ENCODE measurements at regions not wholly inside any gene's neighbourhood (a gene's known extent, or its start where the extent isn't known, plus 50 kb on each side); places are given as distances from the start of the nearest gene placed in this dataset.

GRCh38 chr6:168724033-168724432 lies 283.0 kb downstream of the SMOC2 start:
- Histone ChIP-seq H3K27ac (ENCODE audit: low read length) (no peak overlapping the region), H3K4me3 (ENCODE audit: low read depth in 1 of 2, low read length in 2 of 2) (no peak overlapping the region), H3K27me3 (ENCODE audit: insufficient read depth, low read length, poor library complexity) (no peaks in the 10 kb centered on the region), H3K79me2 (ENCODE audit: insufficient read depth, low read length) (no peaks in the 10 kb centered on the region), H3K4me2 (ENCODE audit: insufficient read depth, low read length) (no peak overlapping the region), H2AFZ (ENCODE audit: low read depth, low read length) (no peak overlapping the region), H3K9ac (ENCODE audit: low read depth, low read length) (no peak overlapping the region), H3K36me3 (ENCODE audit: insufficient read depth, low read length) (no peaks in the 10 kb centered on the region), H4K20me1 (ENCODE audit: insufficient read depth, low read length) (no peaks in the 10 kb centered on the region), H3K9me3 (ENCODE audit: insufficient read depth, low read length, severe bottlenecking) (no peaks in the 10 kb centered on the region), H3K4me1 (ENCODE audit: insufficient read depth, low read length) (no peaks in the 10 kb centered on the region)
- DNase-seq = no peak
- no peak for TF ChIP-seq CTCF (IDR thresholded peaks at IDR 0.05; ENCODE audit: borderline replicate concordance, extremely low read depth, low read length, poor library complexity, severe bottlenecking)
- no peak for TF ChIP-seq EZH2 (IDR thresholded peaks at IDR 0.05; ENCODE audit: borderline replicate concordance, low read depth, low read length, severe bottlenecking)
- no peak for ATAC-seq (ENCODE audit: insufficient read depth, low read depth)

GRCh38 chr6:168722397-168722796 lies 281.4 kb downstream of the SMOC2 start:
- H3K9me3 ChIP-seq (ENCODE audit: insufficient read depth, low read length, severe bottlenecking) = peaks cover under 1% of the 10 kb centered on the region
- DNase-seq (no peak), ATAC-seq (ENCODE audit: insufficient read depth, low read depth) (no peak)
- H2AFZ ChIP-seq (ENCODE audit: low read depth, low read length) = no peak overlapping the region
- H3K4me1 ChIP-seq (ENCODE audit: insufficient read depth, low read length) = no peaks in the 10 kb centered on the region
- no peak overlapping the region for H3K9ac ChIP-seq (ENCODE audit: low read depth, low read length)
- no peak overlapping the region for H3K27ac ChIP-seq (ENCODE audit: low read length)
- TF ChIP-seq CTCF (IDR thresholded peaks at IDR 0.05; ENCODE audit: borderline replicate concordance, extremely low read depth, low read length, poor library complexity, severe bottlenecking) = no peak
- H3K36me3 ChIP-seq (ENCODE audit: insufficient read depth, low read length) = no peaks in the 10 kb centered on the region
- H3K4me2 ChIP-seq (ENCODE audit: insufficient read depth, low read length) = no peak overlapping the region
- no peaks in the 10 kb centered on the region for H4K20me1 ChIP-seq (ENCODE audit: insufficient read depth, low read length)
- H3K4me3 ChIP-seq (ENCODE audit: low read depth in 1 of 2, low read length in 2 of 2) = no peak overlapping the region
- H3K79me2 ChIP-seq (ENCODE audit: insufficient read depth, low read length) = no peaks in the 10 kb centered on the region
- no peaks in the 10 kb centered on the region for H3K27me3 ChIP-seq (ENCODE audit: insufficient read depth, low read length, poor library complexity)

- Histone ChIP-seq H4K20me1 (ENCODE audit: insufficient read depth, low read length) (no peaks in the 10 kb centered on the region), H3K9ac (ENCODE audit: low read depth, low read length) (no peak overlapping the region), H3K4me3 (ENCODE audit: low read depth in 1 of 2, low read length in 2 of 2) (no peak overlapping the region), H3K36me3 (ENCODE audit: insufficient read depth, low read length) (no peaks in the 10 kb centered on the region), H2AFZ (ENCODE audit: low read depth, low read length) (no peak overlapping the region), H3K27me3 (ENCODE audit: insufficient read depth, low read length, poor library complexity) (no peaks in the 10 kb centered on the region), H3K79me2 (ENCODE audit: insufficient read depth, low read length) (no peaks in the 10 kb centered on the region), H3K9me3 (ENCODE audit: insufficient read depth, low read length, severe bottlenecking) (peaks cover 3% of the 10 kb centered on the region), H3K27ac (ENCODE audit: low read length) (no peak overlapping the region), H3K4me2 (ENCODE audit: insufficient read depth, low read length) (no peak overlapping the region), H3K4me1 (ENCODE audit: insufficient read depth, low read length) (no peaks in the 10 kb centered on the region)
- TF ChIP-seq CTCF (IDR thresholded peaks at IDR 0.05; ENCODE audit: borderline replicate concordance, extremely low read depth, low read length, poor library complexity, severe bottlenecking) (no peak), EZH2 (IDR thresholded peaks at IDR 0.05; ENCODE audit: borderline replicate concordance, low read depth, low read length, severe bottlenecking) (no peak)
- DNase-seq (no peak), ATAC-seq (ENCODE audit: insufficient read depth, low read depth) (no peak)
Observed at GRCh38 chr6:168721571-168721970, 280.6 kb downstream of the SMOC2 start.

GRCh38 chr6:168719901-168720300 lies 278.9 kb downstream of the SMOC2 start:
- Histone ChIP-seq H3K4me2 (ENCODE audit: insufficient read depth, low read length) (no peak overlapping the region), H3K27me3 (ENCODE audit: insufficient read depth, low read length, poor library complexity) (no peaks in the 10 kb centered on the region), H3K9me3 (ENCODE audit: insufficient read depth, low read length, severe bottlenecking) (peaks cover 3% of the 10 kb centered on the region), H3K4me1 (ENCODE audit: insufficient read depth, low read length) (no peaks in the 10 kb centered on the region), H3K4me3 (ENCODE audit: low read depth in 1 of 2, low read length in 2 of 2) (no peak overlapping the region), H2AFZ (ENCODE audit: low read depth, low read length) (no peak overlapping the region), H3K79me2 (ENCODE audit: insufficient read depth, low read length) (no peaks in the 10 kb centered on the region), H3K36me3 (ENCODE audit: insufficient read depth, low read length) (no peaks in the 10 kb centered on the region), H4K20me1 (ENCODE audit: insufficient read depth, low read length) (no peaks in the 10 kb centered on the region), H3K27ac (ENCODE audit: low read length) (no peak overlapping the region), H3K9ac (ENCODE audit: low read depth, low read length) (no peak overlapping the region)
- no peak for ATAC-seq (ENCODE audit: insufficient read depth, low read depth)
- TF ChIP-seq EZH2 (IDR thresholded peaks at IDR 0.05; ENCODE audit: borderline replicate concordance, low read depth, low read length, severe bottlenecking) = no peak
- no peak for TF ChIP-seq CTCF (IDR thresholded peaks at IDR 0.05; ENCODE audit: borderline replicate concordance, extremely low read depth, low read length, poor library complexity, severe bottlenecking)
- no peak for DNase-seq
